T follicular helper cell (primary cell): ENCODE measurements at regions not wholly inside any gene's neighbourhood (a gene's known extent, or its start where the extent isn't known, plus 50 kb on each side); places are given as distances from the start of the nearest gene placed in this dataset.
"Not testable (repeated sequence)": the region's sequence is repeated elsewhere in the genome, so short reads cannot be mapped to it uniquely, and the experiment has no call there.

Source experiments
- DNase-seq: peaks from one replicate; pipeline ENCODE4 v3.0.0-alpha.2; 2020; ENCODE audit warnings: low read depth

DNA sequence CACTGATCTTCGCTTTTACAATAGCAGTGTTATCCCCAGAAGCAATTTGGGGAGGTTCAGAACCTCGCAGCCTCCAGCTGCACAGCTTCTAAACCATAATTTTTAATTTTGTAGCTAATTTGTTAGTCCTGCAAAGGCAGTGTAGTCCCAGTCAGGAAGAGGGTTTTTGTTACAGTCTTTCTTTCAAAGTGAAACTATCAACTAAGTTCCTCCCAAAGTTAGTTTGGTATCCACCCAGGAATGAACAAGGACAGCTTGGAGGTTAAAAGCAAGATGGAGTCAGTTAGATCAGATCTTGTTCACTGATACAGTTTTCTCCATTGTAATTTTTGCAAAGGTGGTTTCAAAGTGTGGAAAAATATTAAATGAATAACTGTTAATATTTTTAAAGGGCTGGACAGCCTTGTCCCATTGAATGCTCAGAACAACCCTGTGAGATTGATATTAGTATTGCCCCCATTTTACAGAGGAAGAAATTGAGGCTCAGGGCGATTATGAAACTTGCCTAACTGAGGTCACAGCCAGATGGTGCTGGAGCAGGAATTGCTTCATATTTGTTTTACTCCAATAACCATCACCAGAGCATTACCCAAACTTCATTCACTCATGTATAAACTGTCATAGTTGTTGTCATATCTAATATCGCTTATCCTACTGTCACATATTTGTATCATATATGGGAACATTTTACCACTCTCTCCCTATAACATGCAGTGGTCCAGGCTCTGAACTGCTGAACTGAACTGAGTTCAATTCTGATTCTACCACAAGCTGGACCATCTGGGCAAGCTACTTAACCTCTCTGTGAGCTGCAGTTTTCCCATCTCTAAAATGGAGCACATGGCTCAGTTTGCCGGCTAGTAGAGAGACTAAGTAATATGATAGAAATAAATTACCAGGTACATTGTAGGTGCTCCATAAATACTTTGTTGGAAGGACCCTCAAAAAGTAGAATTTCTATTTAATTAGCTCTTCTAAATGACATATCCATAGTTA is 213.8 kb downstream of the BCAS1 start:
- DNase-seq = no peak

DNA sequence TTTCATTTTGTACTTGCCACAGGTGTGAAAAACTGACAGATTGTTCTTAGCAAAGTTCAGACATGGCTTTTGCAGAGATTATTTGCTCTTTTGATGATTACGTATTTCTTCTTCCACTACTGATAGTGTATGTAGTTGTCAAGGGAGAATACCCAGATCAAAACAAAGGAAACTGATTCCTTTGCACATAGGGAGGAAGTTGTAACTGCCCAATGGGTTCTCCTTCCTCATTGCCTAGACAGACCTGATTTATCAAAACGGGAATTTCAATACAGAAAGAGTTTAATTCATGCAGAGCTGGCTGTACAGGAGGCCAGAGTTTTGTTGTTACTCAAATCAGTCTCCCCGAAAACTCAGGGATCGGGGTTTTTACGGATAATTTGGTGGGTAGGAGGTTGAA is 214.7 kb downstream of the BCAS1 start:
- DNase-seq = no peak

DNA sequence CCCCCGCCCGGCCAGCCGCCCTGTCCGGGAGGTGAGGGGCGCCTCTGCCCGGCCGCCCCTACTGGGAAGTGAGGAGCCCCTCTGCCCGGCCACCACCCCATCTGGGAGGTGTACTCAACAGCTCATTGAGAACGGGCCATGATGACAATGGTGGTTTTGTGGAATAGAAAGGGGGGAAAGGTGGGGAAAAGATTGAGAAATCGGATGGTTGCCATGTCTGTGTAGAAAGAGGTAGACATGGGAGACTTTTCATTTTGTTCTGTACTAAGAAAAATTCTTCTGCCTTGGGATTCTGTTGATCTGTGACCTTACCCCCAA is 215.8 kb downstream of the BCAS1 start:
- not testable (repeated sequence) for DNase-seq

GRCh38 chr20:53853111-53853713 is 217.2 kb downstream of the BCAS1 start:
- DNase-seq = no peak

GRCh38 chr20:53852691-53853090 is 217.7 kb downstream of the BCAS1 start:
- DNase-seq = no peak

- no peak for DNase-seq
Measured at GRCh38 chr20:53852014-53852413, 218.4 kb downstream of the BCAS1 start.

DNA sequence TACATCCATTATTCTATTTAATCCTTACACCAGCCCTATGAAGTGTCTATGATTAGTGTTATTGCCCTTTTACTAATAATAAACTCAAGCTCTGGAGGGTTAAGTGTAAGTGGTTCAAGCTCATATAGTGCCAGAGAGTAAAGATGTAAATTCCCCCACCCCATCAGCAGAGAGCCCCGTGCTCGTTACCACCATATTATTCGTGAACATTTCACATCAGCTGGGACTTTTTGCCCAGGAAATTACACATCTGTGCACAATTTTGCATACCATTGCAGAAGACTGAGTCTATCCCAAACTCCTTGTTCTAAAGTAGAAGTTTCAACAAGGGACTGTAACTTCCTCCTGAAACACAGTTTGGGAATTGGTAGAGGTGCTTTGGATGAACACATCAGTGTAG is 220.1 kb downstream of the BCAS1 start:
- no peak for DNase-seq

GRCh38 chr20:53849471-53850059 is 220.8 kb downstream of the BCAS1 start:
- no peak for DNase-seq

DNA sequence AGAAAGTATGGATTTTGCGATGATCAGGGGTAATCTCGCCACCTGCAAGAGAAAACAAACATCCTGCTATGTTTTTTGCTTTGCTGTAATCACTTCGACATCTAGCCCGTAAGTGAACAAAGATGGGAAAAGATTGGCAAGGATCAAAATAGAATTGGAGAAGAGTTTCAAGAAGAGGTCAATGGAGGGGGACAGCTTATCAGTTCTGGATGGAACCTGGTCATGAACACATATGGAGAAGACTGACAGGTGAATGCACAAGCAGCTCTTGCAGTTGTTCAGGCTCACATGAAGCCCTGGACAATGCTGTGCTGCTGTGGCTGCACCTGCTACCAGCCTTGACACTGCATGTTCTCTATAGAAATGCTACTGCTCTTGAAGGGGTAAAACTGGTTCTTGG is 222.1 kb downstream of the BCAS1 start:
- no peak for DNase-seq

- no peak for DNase-seq
Measured at GRCh38 chr20:53847837-53848170, 222.6 kb downstream of the BCAS1 start.

- no peak for DNase-seq
Measured at GRCh38 chr20:53847139-53847836, 223.1 kb downstream of the BCAS1 start.

DNA sequence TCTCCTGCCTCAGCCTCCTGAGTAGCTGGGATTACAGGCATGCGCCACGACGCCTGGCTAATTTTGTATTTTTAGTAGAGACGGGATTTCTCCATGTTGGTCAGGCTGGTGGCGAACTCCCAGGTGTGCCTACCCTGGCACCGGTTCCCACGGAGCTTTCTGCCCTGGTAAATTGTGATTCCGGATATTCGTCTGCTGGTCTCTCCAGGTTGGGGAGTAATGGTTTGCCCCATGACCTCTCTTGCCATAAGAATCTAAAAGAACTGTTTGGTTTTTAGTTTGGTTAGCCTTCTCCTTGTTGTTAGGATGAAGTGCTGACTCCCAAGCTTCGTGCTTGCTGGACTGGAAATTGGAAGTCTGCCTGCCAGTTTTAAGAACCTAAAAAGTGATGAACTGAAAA is 223.8 kb downstream of the BCAS1 start:
- DNase-seq = no peak

- DNase-seq = no peak
Measured at GRCh38 chr20:53845980-53846379, 224.4 kb downstream of the BCAS1 start.

DNA sequence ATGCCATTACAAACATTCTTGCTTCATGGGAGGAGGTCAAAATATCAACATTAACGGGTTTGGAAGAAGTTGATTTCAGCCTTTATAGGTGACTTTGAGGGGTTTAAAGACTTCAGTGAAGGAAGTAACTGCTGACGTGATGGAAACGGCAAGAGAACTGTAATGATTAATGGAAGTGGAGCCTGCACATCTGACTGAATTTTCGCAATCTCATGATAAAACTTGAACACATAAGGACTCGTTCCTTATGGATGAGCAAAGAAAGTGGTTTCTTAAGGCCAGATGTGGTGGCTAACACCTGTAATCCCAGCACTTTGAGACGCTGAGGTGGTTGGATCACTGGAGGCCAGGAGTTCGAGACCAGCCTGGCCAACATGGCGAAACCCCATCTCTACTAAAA is 226.1 kb downstream of the BCAS1 start:
- DNase-seq = no peak

DNA sequence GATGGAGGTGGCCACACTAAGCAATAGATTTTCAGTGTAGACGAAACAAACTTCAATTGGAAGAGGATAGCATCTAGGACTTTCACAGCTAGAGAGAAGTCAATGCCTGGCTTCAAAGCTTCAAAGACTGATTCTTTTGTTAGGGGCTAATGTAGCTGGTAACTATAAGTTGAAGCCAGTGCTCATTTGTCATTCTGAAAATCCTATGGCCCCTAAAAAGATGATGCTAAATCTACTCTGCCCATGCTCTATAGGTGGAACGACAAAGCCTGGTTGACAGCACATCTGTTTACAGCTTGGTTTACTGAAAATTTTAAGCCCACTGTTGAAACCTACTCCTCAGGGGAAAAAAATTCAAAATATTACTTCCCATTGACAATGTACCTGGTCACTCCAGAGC is 226.7 kb downstream of the BCAS1 start:
- no peak for DNase-seq

DNA sequence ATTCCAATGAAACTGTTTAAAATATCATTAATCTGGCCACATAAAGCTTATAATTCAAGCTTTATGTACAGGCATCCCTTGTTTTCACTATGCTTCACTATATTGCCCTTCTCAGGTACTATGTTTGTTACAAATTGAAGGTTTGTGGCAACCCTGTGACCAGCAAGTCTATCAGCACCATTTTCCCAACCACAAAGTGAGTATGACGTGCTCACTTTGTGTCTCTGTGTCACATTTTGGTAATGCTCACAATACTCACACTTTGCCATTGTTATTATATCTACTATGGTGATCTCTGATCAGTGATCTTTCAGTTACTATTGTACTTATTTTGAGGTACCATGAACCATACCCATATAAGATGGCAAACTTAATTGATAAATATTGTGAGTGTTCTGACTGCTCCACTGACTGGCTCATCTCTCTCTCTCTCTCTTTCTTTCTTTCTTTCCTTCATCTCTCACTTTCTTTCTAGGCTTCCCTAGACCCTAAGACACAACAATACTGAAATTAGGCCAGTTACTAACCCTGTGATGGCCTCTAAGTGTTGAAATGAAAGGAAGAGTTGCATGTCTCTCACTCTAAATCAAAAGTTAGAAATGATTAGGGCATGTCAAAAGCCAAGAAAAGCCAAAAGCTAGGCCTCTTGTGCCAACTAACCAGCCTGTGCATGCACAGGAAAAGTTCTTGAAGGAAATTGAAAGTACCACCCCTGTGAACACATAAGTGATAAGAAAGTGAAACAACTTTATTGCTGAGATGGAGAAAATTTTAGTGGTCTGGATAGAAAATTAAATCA is 227.9 kb downstream of the BCAS1 start:
- DNase-seq = no peak

- no peak for DNase-seq
Measured at GRCh38 chr20:53841741-53842140, 228.7 kb downstream of the BCAS1 start.

- no peak for DNase-seq
Measured at GRCh38 chr20:53840532-53840931, 229.9 kb downstream of the BCAS1 start.

- peak; percentile 25 for DNase-seq
Measured at GRCh38 chr20:53839423-53840176, 230.8 kb downstream of the BCAS1 start.

DNA sequence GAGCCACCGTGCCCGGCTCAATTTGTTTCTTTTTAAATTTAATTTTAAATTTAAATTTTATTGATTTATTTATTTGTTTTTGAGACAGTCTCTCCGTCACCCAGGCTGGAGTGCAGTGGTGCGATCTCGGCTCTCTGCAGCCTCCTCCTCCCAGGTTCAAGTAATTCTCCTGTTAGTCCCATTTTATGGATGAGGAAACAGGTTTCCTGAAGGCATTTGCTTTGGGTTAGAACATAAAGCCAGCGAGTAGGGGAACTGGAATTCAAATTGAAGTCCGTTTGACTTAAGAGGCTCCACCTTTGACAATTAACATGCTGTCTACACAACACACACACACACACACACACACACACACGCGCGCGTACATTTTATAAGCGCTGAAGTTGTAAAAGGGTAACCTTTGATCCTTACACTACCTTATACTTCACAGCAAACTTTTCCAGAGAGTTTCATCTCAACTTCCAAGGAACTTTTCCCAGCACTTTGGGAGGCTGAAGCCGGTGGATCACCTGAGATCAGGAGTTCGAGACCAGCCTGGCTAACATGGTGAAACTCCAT is 232.0 kb downstream of the BCAS1 start:
- no peak for DNase-seq
